Gastrocnemius medialis (tissue), 4 donors: ENCODE measurements at regions not wholly inside any gene's neighbourhood (a gene's known extent, or its start where the extent isn't known, plus 50 kb on each side); places are given as distances from the start of the nearest gene placed in this dataset.

Experiments used
- POLR2A ChIP-seq, 2 donors: fragments of 450-650 bp; IDR thresholded peaks; one replicate each; pipeline ENCODE4 v1.6.1; 2017; ENCODE audit warnings: antibody characterized with exemption in 2 of 2, mild to moderate bottlenecking in 2 of 2, moderate library complexity in 2 of 2
- TF ChIP-seq, protein P1 (sequence below), 5 experiments: fragments of 450-650 bp in 3 of 5; fragments of 200-600 bp in 2 of 5; sonication (generic) in 2 of 5; IDR thresholded peaks in 4 of 5; conservative IDR thresholded peaks in 1 of 5; 1 replicate in 4 of 5; 2 replicates in 1 of 5; pipeline ENCODE4 v1.5.1; 2016 to 2019; ENCODE audit warnings: antibody characterized with exemption in 5 of 5, mild to moderate bottlenecking in 3 of 5, moderate library complexity in 3 of 5

DNA sequence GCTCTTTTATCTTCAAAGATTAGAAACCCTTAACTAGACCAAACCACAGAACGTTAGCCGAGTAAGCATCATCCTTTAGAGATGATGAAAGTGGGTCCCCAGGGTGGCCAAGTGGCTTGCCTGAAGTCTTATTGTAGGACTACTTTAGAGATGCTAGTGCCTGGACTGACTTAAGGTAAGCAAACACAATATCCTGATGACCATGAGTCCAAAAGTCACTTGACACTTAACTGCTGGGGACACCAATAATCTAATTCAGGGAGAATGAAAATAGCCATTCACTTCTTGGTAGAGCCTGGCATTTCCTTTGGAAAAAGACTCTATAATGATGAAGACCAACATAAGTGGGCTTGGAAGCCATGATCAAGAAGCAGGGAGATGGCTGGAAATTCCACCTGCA lies 225.3 kb upstream of the IRF2BP2 start:
- TF ChIP-seq, protein P1, sequence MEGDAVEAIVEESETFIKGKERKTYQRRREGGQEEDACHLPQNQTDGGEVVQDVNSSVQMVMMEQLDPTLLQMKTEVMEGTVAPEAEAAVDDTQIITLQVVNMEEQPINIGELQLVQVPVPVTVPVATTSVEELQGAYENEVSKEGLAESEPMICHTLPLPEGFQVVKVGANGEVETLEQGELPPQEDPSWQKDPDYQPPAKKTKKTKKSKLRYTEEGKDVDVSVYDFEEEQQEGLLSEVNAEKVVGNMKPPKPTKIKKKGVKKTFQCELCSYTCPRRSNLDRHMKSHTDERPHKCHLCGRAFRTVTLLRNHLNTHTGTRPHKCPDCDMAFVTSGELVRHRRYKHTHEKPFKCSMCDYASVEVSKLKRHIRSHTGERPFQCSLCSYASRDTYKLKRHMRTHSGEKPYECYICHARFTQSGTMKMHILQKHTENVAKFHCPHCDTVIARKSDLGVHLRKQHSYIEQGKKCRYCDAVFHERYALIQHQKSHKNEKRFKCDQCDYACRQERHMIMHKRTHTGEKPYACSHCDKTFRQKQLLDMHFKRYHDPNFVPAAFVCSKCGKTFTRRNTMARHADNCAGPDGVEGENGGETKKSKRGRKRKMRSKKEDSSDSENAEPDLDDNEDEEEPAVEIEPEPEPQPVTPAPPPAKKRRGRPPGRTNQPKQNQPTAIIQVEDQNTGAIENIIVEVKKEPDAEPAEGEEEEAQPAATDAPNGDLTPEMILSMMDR (IDR thresholded peaks at IDR 0.05 in 4 of 5, conservative IDR thresholded peaks at IDR 0.05 in 1 of 5): no peak
- TF ChIP-seq POLR2A (IDR thresholded peaks at IDR 0.05): no peak
